GM18868 (cell line): ENCODE measurements at regions not wholly inside any gene's neighbourhood (a gene's known extent, or its start where the extent isn't known, plus 50 kb on each side); places are given as distances from the start of the nearest gene placed in this dataset.
"Not testable (repeated sequence)": the region's sequence is repeated elsewhere in the genome, so short reads cannot be mapped to it uniquely, and the experiment has no call there.

ENCODE experiments used
- ATAC-seq: cut with Tn5 transposase; IDR thresholded peaks from one replicate; pipeline ENCODE4 v1.9.1; 2021; ENCODE audit warnings: mild to moderate bottlenecking, moderate library complexity; ENCODE audit not compliant: unreplicated experiment

- no peak for ATAC-seq
Observed at GRCh38 chr10:120749072-120749471, 102.1 kb upstream of the WDR11 start.

- ATAC-seq: no peak
Observed at GRCh38 chr10:120749856-120750566, 101.2 kb upstream of the WDR11 start.

GRCh38 chr10:120755771-120756170 lies 95.4 kb upstream of the WDR11 start:
- ATAC-seq: no peak

GRCh38 chr10:120760253-120760652 lies 90.9 kb upstream of the WDR11 start:
- ATAC-seq: no peak

GRCh38 chr10:120761951-120762350 lies 89.2 kb upstream of the WDR11 start:
- ATAC-seq: no peak

GRCh38 chr10:120765226-120765803 lies 85.8 kb upstream of the WDR11 start:
- no peak for ATAC-seq

- ATAC-seq: no peak
Observed at GRCh38 chr10:120768227-120768626, 82.9 kb upstream of the WDR11 start.

- no peak for ATAC-seq
Observed at GRCh38 chr10:120770496-120770895, 80.7 kb upstream of the WDR11 start.

- ATAC-seq: no peak
Observed at GRCh38 chr10:120776442-120776841, 74.7 kb upstream of the WDR11 start.

GRCh38 chr10:120782336-120782735 lies 68.8 kb upstream of the WDR11 start:
- no peak for ATAC-seq

- ATAC-seq: no peak
Observed at GRCh38 chr10:120783098-120783497, 68.1 kb upstream of the WDR11 start.

- no peak for ATAC-seq
Observed at GRCh38 chr10:120783867-120784266, 67.3 kb upstream of the WDR11 start.

- ATAC-seq: no peak
Observed at GRCh38 chr10:120788771-120789170, 62.4 kb upstream of the WDR11 start.

- ATAC-seq: no peak
Observed at GRCh38 chr10:120789303-120790203, 61.6 kb upstream of the WDR11 start.

GRCh38 chr10:120791316-120791715 lies 59.8 kb upstream of the WDR11 start:
- ATAC-seq: no peak

- ATAC-seq: no peak
Observed at GRCh38 chr10:120793088-120793487, 58.1 kb upstream of the WDR11 start.

- ATAC-seq: no peak
Observed at GRCh38 chr10:120794390-120794789, 56.8 kb upstream of the WDR11 start.

GRCh38 chr10:120798276-120798675 lies 52.9 kb upstream of the WDR11 start:
- not testable (repeated sequence) for ATAC-seq

- no peak for ATAC-seq
Observed at GRCh38 chr10:120799849-120800248, 51.3 kb upstream of the WDR11 start.

GRCh38 chr10:120800528-120801323 lies 50.4 kb upstream of the WDR11 start:
- ATAC-seq: no peak
